ENCODE measurements at regions not wholly inside any gene's neighbourhood (a gene's known extent, or its start where the extent isn't known, plus 50 kb on each side); places are given as distances from the start of the nearest gene placed in this dataset.

DNA sequence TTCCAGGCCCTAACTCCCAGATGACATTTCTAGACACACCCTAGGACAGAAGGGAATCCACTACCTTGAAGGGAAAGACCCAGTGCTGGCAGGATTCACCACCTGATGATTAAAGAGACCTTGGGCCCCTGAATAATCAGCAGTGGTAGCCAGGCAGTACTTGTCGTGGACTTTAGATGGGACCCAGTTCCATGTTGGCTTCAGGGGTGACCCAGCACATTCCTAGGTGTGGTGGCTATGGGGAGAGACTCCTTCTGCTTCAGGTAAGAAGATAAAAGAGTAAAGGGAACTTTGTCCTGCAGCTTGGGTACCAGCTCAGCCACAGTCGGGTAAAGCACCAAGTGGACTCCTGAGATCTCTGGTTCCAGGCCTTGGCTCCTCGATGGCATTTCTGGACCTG is 131.8 kb upstream of the S100G start:
- no peaks in the 10 kb centered on the region for H4K20me1 ChIP-seq (ENCODE audit: insufficient read depth, low read length)
- H3K4me1 ChIP-seq (ENCODE audit: low read length): no peaks in the 10 kb centered on the region
- no peak overlapping the region for H3K9ac ChIP-seq (ENCODE audit: low read length)
- no peaks in the 10 kb centered on the region for H3K27me3 ChIP-seq (replicated peaks; ENCODE audit: insufficient read depth, low read length)
- no peaks in the 10 kb centered on the region for H3F3A ChIP-seq (ENCODE audit: insufficient read depth, low read length)
- H3K4me3 ChIP-seq (ENCODE audit: low read length): no peak overlapping the region
- H3K9me2 ChIP-seq (replicated peaks; ENCODE audit: insufficient read depth, low read length): no peaks in the 10 kb centered on the region
- H3K36me3 ChIP-seq (replicated peaks; ENCODE audit: insufficient read depth, low read length): no peaks in the 10 kb centered on the region
- H3K27ac ChIP-seq (ENCODE audit: low read length): no peak overlapping the region
- no peaks in the 10 kb centered on the region for H3K9me3 ChIP-seq (replicated peaks; ENCODE audit: insufficient read depth, low read length)
- H2AFZ ChIP-seq (ENCODE audit: low read length): no peak overlapping the region
- DNase-seq: no peak
- no peak overlapping the region for H3K4me2 ChIP-seq (ENCODE audit: low read depth, low read length)
- TF ChIP-seq EZH2 (optimal IDR thresholded peaks at IDR 0.05; ENCODE audit: low read depth, low read length) (no peak), EZH2phosphoT487 (IDR thresholded peaks at IDR 0.05; ENCODE audit: low read length) (no peak), CTCF (IDR thresholded peaks at IDR 0.05; ENCODE audit: low read length) (no peak)
- no peaks in the 10 kb centered on the region for H3K79me2 ChIP-seq (ENCODE audit: low read length)

GRCh38 chrX:16524316-16524715 is 125.6 kb upstream of the S100G start:
- Histone ChIP-seq H3K4me1 (ENCODE audit: low read length) (no peaks in the 10 kb centered on the region), H3K27ac (ENCODE audit: low read length) (no peak overlapping the region), H3K36me3 (replicated peaks; ENCODE audit: insufficient read depth, low read length) (no peaks in the 10 kb centered on the region), H3K9ac (ENCODE audit: low read length) (no peak overlapping the region), H3K4me3 (ENCODE audit: low read length) (no peak overlapping the region), H3K79me2 (ENCODE audit: low read length) (no peaks in the 10 kb centered on the region), H3K9me3 (replicated peaks; ENCODE audit: insufficient read depth, low read length) (no peaks in the 10 kb centered on the region), H3K27me3 (replicated peaks; ENCODE audit: insufficient read depth, low read length) (no peaks in the 10 kb centered on the region), H3K4me2 (ENCODE audit: low read depth, low read length) (no peak overlapping the region), H3K9me2 (replicated peaks; ENCODE audit: insufficient read depth, low read length) (no peaks in the 10 kb centered on the region), H4K20me1 (ENCODE audit: insufficient read depth, low read length) (no peaks in the 10 kb centered on the region), H2AFZ (ENCODE audit: low read length) (no peak overlapping the region), H3F3A (ENCODE audit: insufficient read depth, low read length) (no peaks in the 10 kb centered on the region)
- no peak for DNase-seq
- TF ChIP-seq EZH2phosphoT487 (IDR thresholded peaks at IDR 0.05; ENCODE audit: low read length) (no peak), EZH2 (optimal IDR thresholded peaks at IDR 0.05; ENCODE audit: low read depth, low read length) (no peak), CTCF (IDR thresholded peaks at IDR 0.05; ENCODE audit: low read length) (no peak)

DNA sequence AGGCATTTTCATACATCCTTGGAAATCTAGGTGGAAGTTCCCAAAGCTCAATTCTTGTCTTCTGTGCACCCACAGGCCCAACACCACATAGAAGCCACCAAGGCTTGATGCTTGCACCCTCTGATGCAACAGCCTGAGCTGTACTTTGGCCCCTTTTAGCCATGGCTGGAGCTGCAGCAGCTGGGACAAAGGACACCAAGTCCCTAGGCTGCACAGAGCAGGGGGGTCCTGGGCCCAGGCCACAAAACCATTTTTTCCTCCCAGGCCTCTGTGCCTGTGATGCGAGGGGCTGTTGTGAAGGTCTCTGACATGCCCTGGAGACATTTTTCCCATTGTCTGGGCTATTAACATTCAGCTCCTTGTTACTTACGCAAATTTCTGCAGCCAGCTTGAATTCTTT is 124.0 kb upstream of the S100G start:
- Histone ChIP-seq H3K4me2 (ENCODE audit: low read depth, low read length) (no peak overlapping the region), H4K20me1 (ENCODE audit: insufficient read depth, low read length) (no peaks in the 10 kb centered on the region), H3K4me3 (ENCODE audit: low read length) (no peak overlapping the region), H3K9ac (ENCODE audit: low read length) (no peak overlapping the region), H3K4me1 (ENCODE audit: low read length) (no peaks in the 10 kb centered on the region), H3K9me3 (replicated peaks; ENCODE audit: insufficient read depth, low read length) (no peaks in the 10 kb centered on the region), H3K9me2 (replicated peaks; ENCODE audit: insufficient read depth, low read length) (no peaks in the 10 kb centered on the region), H3K79me2 (ENCODE audit: low read length) (no peaks in the 10 kb centered on the region), H3K27ac (ENCODE audit: low read length) (no peak overlapping the region), H3K27me3 (replicated peaks; ENCODE audit: insufficient read depth, low read length) (no peaks in the 10 kb centered on the region), H3F3A (ENCODE audit: insufficient read depth, low read length) (no peaks in the 10 kb centered on the region), H3K36me3 (replicated peaks; ENCODE audit: insufficient read depth, low read length) (no peaks in the 10 kb centered on the region), H2AFZ (ENCODE audit: low read length) (no peak overlapping the region)
- DNase-seq: no peak
- TF ChIP-seq CTCF (IDR thresholded peaks at IDR 0.05; ENCODE audit: low read length): no peak

GRCh38 chrX:16528620-16529019 is 121.3 kb upstream of the S100G start:
- Histone ChIP-seq H4K20me1 (ENCODE audit: insufficient read depth, low read length) (no peaks in the 10 kb centered on the region), H3F3A (ENCODE audit: insufficient read depth, low read length) (no peaks in the 10 kb centered on the region), H3K4me3 (ENCODE audit: low read length) (no peak overlapping the region), H3K9me2 (replicated peaks; ENCODE audit: insufficient read depth, low read length) (no peaks in the 10 kb centered on the region), H3K27ac (ENCODE audit: low read length) (no peak overlapping the region), H3K4me1 (ENCODE audit: low read length) (no peaks in the 10 kb centered on the region), H3K4me2 (ENCODE audit: low read depth, low read length) (no peak overlapping the region), H3K27me3 (replicated peaks; ENCODE audit: insufficient read depth, low read length) (no peaks in the 10 kb centered on the region), H2AFZ (ENCODE audit: low read length) (no peak overlapping the region), H3K36me3 (replicated peaks; ENCODE audit: insufficient read depth, low read length) (no peaks in the 10 kb centered on the region), H3K9me3 (replicated peaks; ENCODE audit: insufficient read depth, low read length) (no peaks in the 10 kb centered on the region), H3K9ac (ENCODE audit: low read length) (no peak overlapping the region), H3K79me2 (ENCODE audit: low read length) (no peaks in the 10 kb centered on the region)
- TF ChIP-seq EZH2phosphoT487 (IDR thresholded peaks at IDR 0.05; ENCODE audit: low read length): no peak
- TF ChIP-seq EZH2 (optimal IDR thresholded peaks at IDR 0.05; ENCODE audit: low read depth, low read length): no peak
- no peak for TF ChIP-seq CTCF (IDR thresholded peaks at IDR 0.05; ENCODE audit: low read length)
- DNase-seq: no peak
